ENCODE measurements at regions not wholly inside any gene's neighbourhood (a gene's known extent, or its start where the extent isn't known, plus 50 kb on each side); places are given as distances from the start of the nearest gene placed in this dataset.

DNA sequence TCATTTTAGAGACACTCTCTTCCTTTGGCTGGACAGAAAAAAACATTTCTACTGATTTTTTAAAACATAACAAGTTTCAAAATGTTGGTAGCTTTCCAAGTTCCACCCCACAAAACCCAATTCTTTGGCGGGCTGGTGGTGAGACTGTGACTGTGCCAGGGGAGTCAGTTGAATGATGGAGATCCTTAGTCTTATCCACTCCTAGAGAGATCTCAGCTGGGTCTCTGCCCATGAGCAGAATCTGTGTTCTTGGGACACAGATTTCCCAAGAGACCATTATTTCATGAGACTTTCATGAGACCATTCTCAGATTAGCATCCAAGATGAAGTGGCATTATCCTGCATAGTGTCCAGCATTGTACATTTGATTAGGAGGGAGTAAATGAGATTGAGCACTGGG lies 135.1 kb upstream of the NPHP3 start:
- Histone ChIP-seq H3K36me3 (no peaks in the 10 kb centered on the region), H3K4me1 (replicated peaks) (no peaks in the 10 kb centered on the region), H3K27me3 (replicated peaks; ENCODE audit: insufficient read depth) (no peaks in the 10 kb centered on the region), H3K9me3 (no peaks in the 10 kb centered on the region), H3K4me3 (no peak overlapping the region), H3K27ac (no peak overlapping the region)
- 79% methylated on average over 1 of the region's 1 CpG for WGBS
- intact Hi-C loops (cut with DNase I), result no loop called here
- TF ChIP-seq, protein P1, sequence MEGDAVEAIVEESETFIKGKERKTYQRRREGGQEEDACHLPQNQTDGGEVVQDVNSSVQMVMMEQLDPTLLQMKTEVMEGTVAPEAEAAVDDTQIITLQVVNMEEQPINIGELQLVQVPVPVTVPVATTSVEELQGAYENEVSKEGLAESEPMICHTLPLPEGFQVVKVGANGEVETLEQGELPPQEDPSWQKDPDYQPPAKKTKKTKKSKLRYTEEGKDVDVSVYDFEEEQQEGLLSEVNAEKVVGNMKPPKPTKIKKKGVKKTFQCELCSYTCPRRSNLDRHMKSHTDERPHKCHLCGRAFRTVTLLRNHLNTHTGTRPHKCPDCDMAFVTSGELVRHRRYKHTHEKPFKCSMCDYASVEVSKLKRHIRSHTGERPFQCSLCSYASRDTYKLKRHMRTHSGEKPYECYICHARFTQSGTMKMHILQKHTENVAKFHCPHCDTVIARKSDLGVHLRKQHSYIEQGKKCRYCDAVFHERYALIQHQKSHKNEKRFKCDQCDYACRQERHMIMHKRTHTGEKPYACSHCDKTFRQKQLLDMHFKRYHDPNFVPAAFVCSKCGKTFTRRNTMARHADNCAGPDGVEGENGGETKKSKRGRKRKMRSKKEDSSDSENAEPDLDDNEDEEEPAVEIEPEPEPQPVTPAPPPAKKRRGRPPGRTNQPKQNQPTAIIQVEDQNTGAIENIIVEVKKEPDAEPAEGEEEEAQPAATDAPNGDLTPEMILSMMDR (IDR thresholded peaks at IDR 0.05), result no peak
- no peak for TF ChIP-seq POLR2A (IDR thresholded peaks at IDR 0.05)
- no peak for TF ChIP-seq POLR2AphosphoS5 (IDR thresholded peaks at IDR 0.05)
- no peak for DNase-seq (ENCODE audit: low spot score)

GRCh38 chr3:132854856-132855535 lies 132.8 kb upstream of the NPHP3 start:
- 90% methylated on average over 6 of the region's 6 CpGs for WGBS
- no peak overlapping the region for H3K4me3 ChIP-seq
- no peak for DNase-seq (ENCODE audit: low spot score)
- intact Hi-C loops (cut with DNase I), result no loop called here
- no peaks in the 10 kb centered on the region for H3K9me3 ChIP-seq
- H3K4me1 ChIP-seq (replicated peaks), result no peaks in the 10 kb centered on the region
- no peaks in the 10 kb centered on the region for H3K27me3 ChIP-seq (replicated peaks; ENCODE audit: insufficient read depth)
- H3K36me3 ChIP-seq, result no peaks in the 10 kb centered on the region
- no peak overlapping the region for H3K27ac ChIP-seq
- no peak for TF ChIP-seq POLR2AphosphoS5 (IDR thresholded peaks at IDR 0.05)
- TF ChIP-seq, protein P1 (IDR thresholded peaks at IDR 0.05), result no peak
- no peak for TF ChIP-seq POLR2A (IDR thresholded peaks at IDR 0.05)

- no peaks in the 10 kb centered on the region for H3K4me1 ChIP-seq (replicated peaks)
- no peak for DNase-seq (ENCODE audit: low spot score)
- no peaks in the 10 kb centered on the region for H3K36me3 ChIP-seq
- no peaks in the 10 kb centered on the region for H3K27me3 ChIP-seq (replicated peaks; ENCODE audit: insufficient read depth)
- no peak overlapping the region for H3K4me3 ChIP-seq
- H3K27ac ChIP-seq, result no peak overlapping the region
- WGBS, result 33% methylated on average over 7 of the region's 7 CpGs
- intact Hi-C loops (cut with DNase I), result no loop called here
- TF ChIP-seq POLR2A (IDR thresholded peaks at IDR 0.05) (no peak), POLR2AphosphoS5 (IDR thresholded peaks at IDR 0.05) (no peak)
- TF ChIP-seq, protein P1 (IDR thresholded peaks at IDR 0.05), result no peak
- H3K9me3 ChIP-seq, result no peaks in the 10 kb centered on the region
Measured at GRCh38 chr3:132847849-132848625, 125.8 kb upstream of the NPHP3 start.

GRCh38 chr3:132843851-132844553 lies 121.8 kb upstream of the NPHP3 start:
- 75% methylated on average over 4 of the region's 4 CpGs for WGBS
- H3K9me3 ChIP-seq, result no peaks in the 10 kb centered on the region
- no peaks in the 10 kb centered on the region for H3K36me3 ChIP-seq
- TF ChIP-seq, protein P1 (IDR thresholded peaks at IDR 0.05), result no peak
- TF ChIP-seq POLR2A (IDR thresholded peaks at IDR 0.05), result no peak
- TF ChIP-seq POLR2AphosphoS5 (IDR thresholded peaks at IDR 0.05), result no peak
- no peak for DNase-seq (ENCODE audit: low spot score)
- H3K27me3 ChIP-seq (replicated peaks; ENCODE audit: insufficient read depth), result no peaks in the 10 kb centered on the region
- intact Hi-C loops (cut with DNase I), result no loop called here
- no peaks in the 10 kb centered on the region for H3K4me1 ChIP-seq (replicated peaks)
- no peak overlapping the region for H3K4me3 ChIP-seq
- no peak overlapping the region for H3K27ac ChIP-seq

Data from prostate gland (tissue), 2 donors.